Endothelial cell of umbilical vein (primary cell): ENCODE measurements at regions not wholly inside any gene's neighbourhood (a gene's known extent, or its start where the extent isn't known, plus 50 kb on each side); places are given as distances from the start of the nearest gene placed in this dataset.

Experiments
- GATA2 ChIP-seq: IDR thresholded peaks from 2 replicates; pipeline ENCODE4 v1.7.0; 2011; ENCODE audit warnings: low read depth, mild to moderate bottlenecking, moderate library complexity, mixed read lengths, low read length; ENCODE audit not compliant: insufficient read length, insufficient read depth
- MAX ChIP-seq: IDR thresholded peaks from 2 replicates; pipeline ENCODE4 v1.6.1; 2011; ENCODE audit not compliant: insufficient read depth, insufficient read length
- POLR2A ChIP-seq: IDR thresholded peaks from 2 replicates; pipeline ENCODE4 v1.6.1; 2012; ENCODE audit warnings: low read depth, mild to moderate bottlenecking, control low read depth, low read length
- TF ChIP-seq, protein P1 (sequence below), 2 donors: IDR thresholded peaks; 1 replicate in 1 of 2; 2 replicates in 1 of 2; pipeline ENCODE4 v1.5.1; 2011; ENCODE audit warnings: low read length in 2 of 2, mild to moderate bottlenecking in 2 of 2, moderate library complexity in 2 of 2, control low read depth in 1 of 2, inconsistent platforms in 1 of 2, low read depth in 1 of 2; ENCODE audit not compliant: insufficient read depth in 1 of 2; ENCODE audit errors: extremely low read depth in 1 of 2

DNA sequence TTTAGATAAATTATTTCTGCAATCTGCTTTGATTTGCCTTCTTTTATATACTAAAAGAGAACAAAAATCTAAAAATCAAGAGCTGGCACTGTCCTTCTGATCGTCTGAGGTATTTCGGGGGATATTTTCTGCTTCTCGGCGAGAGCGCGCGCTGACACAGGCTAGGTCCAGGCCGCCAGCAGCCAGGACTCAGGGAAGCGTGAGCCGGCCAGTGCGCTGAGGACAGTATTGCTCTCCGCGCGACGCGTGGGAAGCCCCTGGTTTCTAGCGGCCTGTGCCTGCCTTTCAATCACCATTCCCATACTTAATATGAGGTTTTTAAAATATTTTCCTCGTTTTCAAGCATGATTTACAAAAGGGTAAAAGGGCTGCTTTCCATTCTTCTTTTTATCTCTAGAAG, 307.3 kb upstream of the IRX1 start:
- TF ChIP-seq GATA2: no peak
- TF ChIP-seq, protein P1, sequence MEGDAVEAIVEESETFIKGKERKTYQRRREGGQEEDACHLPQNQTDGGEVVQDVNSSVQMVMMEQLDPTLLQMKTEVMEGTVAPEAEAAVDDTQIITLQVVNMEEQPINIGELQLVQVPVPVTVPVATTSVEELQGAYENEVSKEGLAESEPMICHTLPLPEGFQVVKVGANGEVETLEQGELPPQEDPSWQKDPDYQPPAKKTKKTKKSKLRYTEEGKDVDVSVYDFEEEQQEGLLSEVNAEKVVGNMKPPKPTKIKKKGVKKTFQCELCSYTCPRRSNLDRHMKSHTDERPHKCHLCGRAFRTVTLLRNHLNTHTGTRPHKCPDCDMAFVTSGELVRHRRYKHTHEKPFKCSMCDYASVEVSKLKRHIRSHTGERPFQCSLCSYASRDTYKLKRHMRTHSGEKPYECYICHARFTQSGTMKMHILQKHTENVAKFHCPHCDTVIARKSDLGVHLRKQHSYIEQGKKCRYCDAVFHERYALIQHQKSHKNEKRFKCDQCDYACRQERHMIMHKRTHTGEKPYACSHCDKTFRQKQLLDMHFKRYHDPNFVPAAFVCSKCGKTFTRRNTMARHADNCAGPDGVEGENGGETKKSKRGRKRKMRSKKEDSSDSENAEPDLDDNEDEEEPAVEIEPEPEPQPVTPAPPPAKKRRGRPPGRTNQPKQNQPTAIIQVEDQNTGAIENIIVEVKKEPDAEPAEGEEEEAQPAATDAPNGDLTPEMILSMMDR (IDR thresholded peaks at IDR 0.05; ENCODE audit: extremely low read depth in 1 of 2, insufficient read depth in 1 of 2, low read depth in 1 of 2, low read length in 2 of 2): no peak
- TF ChIP-seq POLR2A: no peak
- no peak for TF ChIP-seq MAX
